ENCODE measurements at regions not wholly inside any gene's neighbourhood (a gene's known extent, or its start where the extent isn't known, plus 50 kb on each side); places are given as distances from the start of the nearest gene placed in this dataset.

GRCh38 chr16:73747328-73747727 is 549.3 kb upstream of the PSMD7 start:
- TF ChIP-seq POLR2A (IDR thresholded peaks at IDR 0.05) (no peak), CTCF (IDR thresholded peaks at IDR 0.05) (no peak)
